HG03342 (cell line): ENCODE measurements at regions not wholly inside any gene's neighbourhood (a gene's known extent, or its start where the extent isn't known, plus 50 kb on each side); places are given as distances from the start of the nearest gene placed in this dataset.
"Not testable (repeated sequence)": the region's sequence is repeated elsewhere in the genome, so short reads cannot be mapped to it uniquely, and the experiment has no call there.

Experiments
- ATAC-seq: cut with Tn5 transposase; IDR thresholded peaks from one replicate; pipeline ENCODE4 v1.9.1; 2021; ENCODE audit warnings: mild to moderate bottlenecking, moderate library complexity; ENCODE audit not compliant: unreplicated experiment

- ATAC-seq: no peak
Observed at GRCh38 chr13:22993148-22993547, 187.6 kb upstream of the SGCG start.

DNA sequence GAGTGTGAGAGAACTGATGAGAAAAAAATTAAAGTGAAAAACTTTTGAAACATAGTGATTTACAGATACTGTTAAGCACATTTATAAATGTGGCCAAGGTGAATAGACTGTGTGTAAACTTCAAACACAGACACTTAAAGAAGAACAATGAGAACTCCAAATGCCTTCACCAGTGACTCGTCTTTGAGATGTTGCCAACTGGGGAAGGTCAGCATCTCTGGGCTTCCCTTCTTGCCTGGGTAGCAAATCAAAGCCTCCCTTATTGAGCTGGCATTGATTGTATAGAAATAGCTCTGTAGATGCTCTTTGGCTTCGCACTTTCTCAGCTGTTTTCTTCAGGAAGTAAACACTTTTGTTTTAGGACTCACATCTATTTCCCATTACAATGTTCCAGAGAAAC, 177.3 kb upstream of the SGCG start:
- no peak for ATAC-seq

GRCh38 chr13:23007426-23007825, 173.4 kb upstream of the SGCG start:
- ATAC-seq: no peak

- no peak for ATAC-seq
Observed at GRCh38 chr13:23018143-23018542, 162.6 kb upstream of the SGCG start.

DNA sequence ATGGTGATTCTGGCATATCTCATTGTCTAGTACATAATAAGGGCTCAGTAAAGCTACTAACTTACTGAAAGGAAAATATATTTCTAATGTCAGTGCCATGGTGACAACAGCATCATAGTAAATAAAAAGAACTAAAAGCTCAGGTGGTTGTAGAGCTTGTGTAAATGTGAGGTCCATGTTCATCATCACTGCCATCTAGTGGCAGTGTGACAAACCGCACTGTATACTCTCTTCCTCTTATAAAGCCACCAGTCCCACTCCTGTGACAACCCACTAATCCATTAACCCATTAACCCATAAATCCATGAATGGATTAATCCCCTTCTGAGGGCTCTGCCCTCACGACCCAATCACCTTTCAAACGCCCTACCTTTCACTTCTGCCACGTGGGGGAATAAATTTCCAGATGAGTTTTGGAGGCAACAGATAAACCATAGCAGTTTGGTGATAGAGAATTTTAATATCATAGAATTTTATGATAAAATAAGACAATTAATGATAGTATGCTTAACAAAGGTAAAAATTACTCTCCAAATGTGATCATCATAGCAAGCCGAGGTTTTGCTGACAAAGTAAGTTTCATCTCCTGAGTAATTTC, 160.4 kb upstream of the SGCG start:
- peak; percentile 95 for ATAC-seq

- ATAC-seq: no peak
Observed at GRCh38 chr13:23021906-23022305, 158.9 kb upstream of the SGCG start.

DNA sequence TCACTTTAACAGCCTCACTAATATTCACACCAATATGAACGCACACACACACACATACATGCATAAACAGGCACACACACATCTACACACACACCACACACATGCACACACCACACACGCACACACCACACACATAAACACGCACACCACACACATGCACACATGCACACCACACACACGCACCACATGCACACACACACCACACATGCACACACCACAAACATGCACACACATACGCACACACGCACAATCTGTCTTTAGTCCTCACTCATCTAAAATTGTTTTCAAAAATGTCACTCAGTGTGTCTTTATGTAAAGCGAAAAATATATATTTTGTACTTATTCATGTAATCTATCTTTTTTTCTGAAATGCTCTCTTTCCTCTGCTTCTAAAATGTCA, 158.1 kb upstream of the SGCG start:
- no peak for ATAC-seq

GRCh38 chr13:23025864-23026608, 154.7 kb upstream of the SGCG start:
- ATAC-seq: no peak

- no peak for ATAC-seq
Observed at GRCh38 chr13:23039266-23039935, 141.4 kb upstream of the SGCG start.

- ATAC-seq: no peak
Observed at GRCh38 chr13:23042181-23042580, 138.6 kb upstream of the SGCG start.

DNA sequence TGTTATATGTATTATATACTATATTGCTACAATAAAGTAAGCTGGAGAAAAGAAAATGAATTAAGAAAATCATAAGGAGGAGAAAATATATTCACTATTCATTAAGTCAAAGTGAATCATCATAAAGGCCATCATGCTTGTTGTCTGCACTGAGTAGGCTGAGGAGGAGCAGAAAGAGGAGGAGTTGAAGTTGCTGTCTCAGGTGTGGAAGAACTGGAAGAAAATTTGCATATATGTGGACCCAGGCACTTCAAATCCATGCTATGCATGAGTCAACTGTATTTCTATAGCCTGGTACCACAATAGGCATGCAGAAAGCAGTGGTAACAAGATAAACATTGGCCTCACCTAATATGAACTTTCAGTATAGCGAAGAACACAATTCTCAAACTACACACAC, 135.9 kb upstream of the SGCG start:
- ATAC-seq: no peak

DNA sequence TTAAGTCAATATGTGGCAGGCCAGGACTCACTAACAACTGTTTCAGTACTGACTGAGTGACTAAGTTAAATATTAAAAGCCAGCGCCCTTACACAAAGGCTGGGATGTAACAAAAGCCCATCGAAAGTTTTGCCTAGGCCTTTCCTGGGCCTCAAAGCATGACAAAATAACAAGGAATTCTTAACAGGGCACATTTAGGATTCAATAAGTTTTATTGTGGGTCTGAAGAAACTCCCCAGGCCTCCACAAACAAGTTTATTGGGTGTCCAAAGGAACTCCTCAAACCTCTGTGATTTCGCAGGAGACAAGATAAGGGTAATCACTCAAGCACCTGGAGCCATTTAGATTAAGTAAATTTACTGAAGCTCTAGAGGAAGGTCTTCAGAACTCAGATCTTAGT, 130.7 kb upstream of the SGCG start:
- ATAC-seq: no peak

GRCh38 chr13:23053711-23054110, 127.1 kb upstream of the SGCG start:
- not testable (repeated sequence) for ATAC-seq

GRCh38 chr13:23059173-23059572, 121.6 kb upstream of the SGCG start:
- no peak for ATAC-seq

- ATAC-seq: no peak
Observed at GRCh38 chr13:23060959-23061358, 119.8 kb upstream of the SGCG start.

DNA sequence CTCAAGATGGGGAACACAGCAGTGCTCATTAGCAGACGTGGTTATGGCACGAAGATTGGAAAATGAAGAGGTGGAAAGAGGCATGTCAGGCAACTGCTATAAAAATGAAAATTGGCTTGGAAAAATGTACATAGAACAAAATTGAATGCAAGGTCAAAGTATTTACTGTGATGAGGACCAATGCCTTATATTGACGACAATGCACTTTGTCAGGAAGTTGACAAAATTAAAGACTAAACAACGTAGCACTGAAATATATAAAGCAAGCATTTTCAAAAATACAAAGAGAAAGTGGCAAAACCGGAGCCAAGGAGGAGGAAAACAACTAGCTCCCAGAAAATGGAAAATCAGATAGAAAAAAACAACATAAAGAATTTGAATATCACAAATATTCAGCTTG, 113.7 kb upstream of the SGCG start:
- no peak for ATAC-seq

- ATAC-seq: no peak
Observed at GRCh38 chr13:23069566-23069965, 111.2 kb upstream of the SGCG start.

GRCh38 chr13:23074075-23074828, 106.5 kb upstream of the SGCG start:
- no peak for ATAC-seq

DNA sequence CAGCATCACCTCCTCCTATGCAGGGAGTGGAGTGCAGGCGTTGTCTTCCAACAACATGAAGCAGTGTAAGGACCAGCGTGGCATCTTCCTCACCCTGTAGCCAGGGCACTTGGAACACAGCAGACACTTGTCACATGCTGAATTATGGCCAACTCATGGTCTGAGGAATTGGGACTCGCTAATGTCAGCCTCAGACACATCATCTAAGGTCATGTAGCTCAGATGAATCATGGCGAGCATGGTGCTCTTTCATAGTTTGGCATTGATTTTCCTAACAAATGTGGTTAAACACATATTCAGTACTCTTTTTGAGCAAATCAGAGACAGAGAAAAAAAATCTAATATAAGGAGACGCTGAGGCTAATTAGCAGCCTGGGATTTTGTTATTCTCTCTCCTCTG, 99.6 kb upstream of the SGCG start:
- no peak for ATAC-seq

DNA sequence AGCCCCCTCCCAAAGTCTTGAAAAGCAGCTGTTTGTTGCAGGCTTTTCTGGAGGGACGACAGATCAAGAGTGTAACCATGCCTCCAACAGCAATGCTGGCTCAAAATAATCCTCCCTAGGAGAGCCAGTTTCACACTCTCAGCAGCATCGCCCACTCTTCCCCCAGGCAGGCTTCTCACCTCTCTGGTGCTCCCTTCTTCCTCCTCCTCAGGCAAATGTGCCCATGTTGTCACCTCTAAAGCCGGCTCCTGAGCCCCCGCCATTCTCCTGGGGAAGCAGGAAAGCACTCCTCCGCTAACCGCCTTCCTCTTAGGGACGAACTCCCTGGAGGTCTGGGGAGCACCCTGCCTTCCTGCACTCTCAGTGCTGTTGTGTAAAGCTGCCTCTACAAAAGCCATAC, 98.9 kb upstream of the SGCG start:
- no peak for ATAC-seq

DNA sequence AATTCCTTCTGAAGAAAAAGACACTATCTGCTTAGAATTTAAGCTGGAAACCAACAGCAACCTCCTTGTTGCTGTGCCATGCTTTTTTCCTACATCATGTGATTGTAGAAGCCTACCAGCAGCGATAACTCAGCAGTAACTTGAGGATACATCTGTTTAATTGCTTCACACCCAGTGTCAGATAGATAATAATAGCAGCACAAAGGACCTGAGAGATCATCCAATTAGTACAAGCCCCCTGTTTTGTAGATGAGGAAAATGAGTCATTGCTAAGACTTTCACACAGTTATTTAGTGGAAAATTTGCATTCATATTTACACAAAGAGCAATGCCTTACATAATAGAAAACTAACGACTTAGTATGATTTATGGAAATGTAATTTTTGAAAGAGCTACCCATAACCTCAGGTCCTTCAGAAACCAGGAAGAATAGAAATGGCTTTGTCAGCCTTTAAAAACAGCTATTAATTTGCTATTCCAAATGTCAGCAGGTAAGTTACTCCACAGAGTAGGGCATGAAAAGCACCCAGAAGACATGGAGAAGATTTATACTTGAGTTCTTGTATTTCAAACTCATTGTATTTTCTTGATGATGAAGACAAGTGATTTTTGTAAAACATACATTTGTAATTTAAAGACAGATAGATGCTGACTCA, 93.7 kb upstream of the SGCG start:
- no peak for ATAC-seq
